Nephron (organoid): ENCODE measurements at regions not wholly inside any gene's neighbourhood (a gene's known extent, or its start where the extent isn't known, plus 50 kb on each side); places are given as distances from the start of the nearest gene placed in this dataset.

Experiments
- H3K27ac Mint-ChIP-seq, 3 experiments: 2 replicates each; pipeline ENCODE4 v1.8.0; 2020; ENCODE audit warnings: mixed read lengths in 3 of 3, mild to moderate bottlenecking in 2 of 3, moderate library complexity in 1 of 3
- H3K27me3 Mint-ChIP-seq: 2 replicates; pipeline ENCODE4 v1.8.0; 2021; ENCODE audit warnings: low read depth, mild to moderate bottlenecking, moderate library complexity, mixed read lengths
- H3K36me3 Mint-ChIP-seq: 2 replicates; pipeline ENCODE4 v1.8.0; 2020; ENCODE audit warnings: low read depth, mixed read lengths
- H3K4me1 Mint-ChIP-seq: 2 replicates; pipeline ENCODE4 v1.8.0; 2020; ENCODE audit warnings: mixed read lengths
- H3K4me3 Mint-ChIP-seq, 3 experiments: 2 replicates each; pipeline ENCODE4 v1.8.0; 2020; ENCODE audit warnings: mild to moderate bottlenecking in 3 of 3, mixed read lengths in 3 of 3, moderate library complexity in 2 of 3
- H3K9me3 Mint-ChIP-seq: 2 replicates; pipeline ENCODE4 v1.8.0; 2020; ENCODE audit warnings: mixed read lengths
- TF ChIP-seq, protein P1 (sequence below), 3 experiments: fragments of 200-600 bp; sonication (generic); IDR thresholded peaks; one replicate each; pipeline ENCODE4 v1.5.0; 2021; ENCODE audit warnings: antibody characterized with exemption in 3 of 3; ENCODE audit not compliant: unreplicated experiment in 3 of 3

GRCh38 chr19:30168760-30169159 is 203.4 kb upstream of the ZNF536 start:
- Mint-ChIP-seq H3K4me1 (peaks cover 12% of the 10 kb centered on the region), H3K4me3 (no peak overlapping the region), H3K27ac (no peak overlapping the region), H3K36me3 (no peaks in the 10 kb centered on the region), H3K9me3 (no peaks in the 10 kb centered on the region), H3K27me3 (peaks cover 4% of the 10 kb centered on the region)
- TF ChIP-seq, protein P1, sequence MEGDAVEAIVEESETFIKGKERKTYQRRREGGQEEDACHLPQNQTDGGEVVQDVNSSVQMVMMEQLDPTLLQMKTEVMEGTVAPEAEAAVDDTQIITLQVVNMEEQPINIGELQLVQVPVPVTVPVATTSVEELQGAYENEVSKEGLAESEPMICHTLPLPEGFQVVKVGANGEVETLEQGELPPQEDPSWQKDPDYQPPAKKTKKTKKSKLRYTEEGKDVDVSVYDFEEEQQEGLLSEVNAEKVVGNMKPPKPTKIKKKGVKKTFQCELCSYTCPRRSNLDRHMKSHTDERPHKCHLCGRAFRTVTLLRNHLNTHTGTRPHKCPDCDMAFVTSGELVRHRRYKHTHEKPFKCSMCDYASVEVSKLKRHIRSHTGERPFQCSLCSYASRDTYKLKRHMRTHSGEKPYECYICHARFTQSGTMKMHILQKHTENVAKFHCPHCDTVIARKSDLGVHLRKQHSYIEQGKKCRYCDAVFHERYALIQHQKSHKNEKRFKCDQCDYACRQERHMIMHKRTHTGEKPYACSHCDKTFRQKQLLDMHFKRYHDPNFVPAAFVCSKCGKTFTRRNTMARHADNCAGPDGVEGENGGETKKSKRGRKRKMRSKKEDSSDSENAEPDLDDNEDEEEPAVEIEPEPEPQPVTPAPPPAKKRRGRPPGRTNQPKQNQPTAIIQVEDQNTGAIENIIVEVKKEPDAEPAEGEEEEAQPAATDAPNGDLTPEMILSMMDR (IDR thresholded peaks at IDR 0.05; ENCODE audit: unreplicated experiment in 3 of 3), result no peak

GRCh38 chr19:30169196-30169900 is 202.8 kb upstream of the ZNF536 start:
- TF ChIP-seq, protein P1 (IDR thresholded peaks at IDR 0.05; ENCODE audit: unreplicated experiment in 3 of 3), result no peak
- no peak overlapping the region for H3K27ac Mint-ChIP-seq
- H3K27me3 Mint-ChIP-seq, result peaks cover 3% of the 10 kb centered on the region
- no peaks in the 10 kb centered on the region for H3K36me3 Mint-ChIP-seq
- no peaks in the 10 kb centered on the region for H3K9me3 Mint-ChIP-seq
- H3K4me3 Mint-ChIP-seq, result no peak overlapping the region
- H3K4me1 Mint-ChIP-seq, result peaks cover 6% of the 10 kb centered on the region

DNA sequence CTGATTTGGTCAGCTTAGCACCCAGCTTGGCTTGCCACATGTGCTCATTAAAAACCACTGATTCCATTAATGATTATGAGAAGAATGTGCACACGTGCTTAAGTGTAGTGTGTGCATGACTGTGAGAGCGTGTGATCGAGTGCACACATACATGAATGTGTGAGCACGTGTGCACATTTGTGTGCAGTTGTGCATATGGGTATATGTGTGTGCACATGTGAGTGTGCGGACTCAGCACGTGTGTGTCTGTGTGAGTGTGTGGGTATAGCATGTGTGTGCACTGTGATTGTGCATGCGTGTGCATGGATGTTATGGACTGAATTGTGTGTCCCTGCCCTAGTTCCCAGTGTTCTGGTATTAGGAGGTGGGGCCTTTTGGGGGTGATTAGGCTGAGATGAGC is 202.1 kb upstream of the ZNF536 start:
- H3K9me3 Mint-ChIP-seq, result no peaks in the 10 kb centered on the region
- H3K4me3 Mint-ChIP-seq, result no peak overlapping the region
- no peak overlapping the region for H3K27ac Mint-ChIP-seq
- no peaks in the 10 kb centered on the region for H3K4me1 Mint-ChIP-seq
- peaks cover 3% of the 10 kb centered on the region for H3K27me3 Mint-ChIP-seq
- TF ChIP-seq, protein P1 (IDR thresholded peaks at IDR 0.05; ENCODE audit: unreplicated experiment in 3 of 3), result no peak
- H3K36me3 Mint-ChIP-seq, result no peaks in the 10 kb centered on the region

DNA sequence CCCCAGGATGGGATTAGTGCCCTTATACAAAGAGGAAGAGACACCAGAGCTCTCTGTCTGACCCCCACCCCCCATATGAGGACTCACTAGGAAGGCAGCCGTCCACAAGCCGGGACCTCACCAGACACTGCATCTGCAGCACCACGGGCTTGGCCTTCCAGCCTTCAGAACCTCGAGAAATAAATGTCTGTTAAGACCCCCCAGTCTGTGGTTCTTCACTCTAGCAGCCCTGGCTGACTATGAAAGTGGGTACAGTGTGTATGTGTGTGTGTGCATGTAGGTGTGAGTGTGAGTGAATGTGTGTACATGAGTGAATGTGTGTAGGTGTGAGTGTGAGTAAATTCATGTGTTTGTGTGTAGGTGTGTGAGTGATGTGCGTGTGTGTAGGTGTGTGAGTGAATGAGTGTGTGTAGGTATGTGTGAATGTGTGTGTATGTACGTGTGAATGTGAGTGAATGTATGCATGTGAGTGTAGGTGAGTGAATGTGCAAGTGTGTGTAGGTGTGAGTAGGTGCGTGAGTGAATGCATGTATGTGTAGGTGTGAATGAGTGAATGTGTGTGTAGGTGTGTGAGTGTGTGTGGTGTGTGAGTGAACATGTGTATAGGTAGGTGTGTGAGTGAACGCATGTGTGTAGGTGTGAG is 201.6 kb upstream of the ZNF536 start:
- TF ChIP-seq, protein P1 (IDR thresholded peaks at IDR 0.05; ENCODE audit: unreplicated experiment in 3 of 3), result no peak
- H3K4me3 Mint-ChIP-seq, result no peak overlapping the region
- H3K27me3 Mint-ChIP-seq, result peaks cover 3% of the 10 kb centered on the region
- no peaks in the 10 kb centered on the region for H3K4me1 Mint-ChIP-seq
- H3K36me3 Mint-ChIP-seq, result no peaks in the 10 kb centered on the region
- no peak overlapping the region for H3K27ac Mint-ChIP-seq
- H3K9me3 Mint-ChIP-seq, result no peaks in the 10 kb centered on the region

DNA sequence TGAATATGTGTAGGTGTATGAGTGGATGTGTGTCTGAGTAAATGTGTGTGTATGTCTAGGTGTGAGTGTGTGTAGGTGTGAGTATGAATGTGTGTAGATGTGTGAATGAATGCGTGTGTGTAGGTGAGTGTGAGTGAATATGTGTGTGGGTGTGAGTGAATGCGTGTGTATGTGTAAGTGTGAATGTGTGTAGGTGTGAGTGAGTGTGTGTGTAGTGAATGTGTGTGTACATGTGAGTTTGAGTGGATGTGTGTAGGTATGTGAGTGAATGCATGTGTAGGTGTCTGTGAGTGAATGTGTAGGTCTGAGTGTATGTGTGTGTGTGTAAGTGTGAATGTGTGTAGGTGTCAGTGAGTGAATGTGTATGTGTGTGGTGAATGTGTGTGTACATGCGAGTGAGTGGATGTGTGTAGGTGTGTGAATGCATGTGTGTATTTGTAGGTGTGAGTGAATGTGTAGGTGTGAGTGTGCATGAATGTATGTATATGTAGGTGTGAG is 201.0 kb upstream of the ZNF536 start:
- Mint-ChIP-seq H3K4me1 (no peaks in the 10 kb centered on the region), H3K27me3 (peaks cover 5% of the 10 kb centered on the region), H3K9me3 (no peaks in the 10 kb centered on the region), H3K27ac (no peak overlapping the region), H3K36me3 (no peaks in the 10 kb centered on the region), H3K4me3 (no peak overlapping the region)
- TF ChIP-seq, protein P1 (IDR thresholded peaks at IDR 0.05; ENCODE audit: unreplicated experiment in 3 of 3), result no peak
